Activated CD4-positive, CD25-positive, alpha-beta regulatory T cell (primary cell): ENCODE measurements at regions not wholly inside any gene's neighbourhood (a gene's known extent, or its start where the extent isn't known, plus 50 kb on each side); places are given as distances from the start of the nearest gene placed in this dataset.

ENCODE experiments used
- DNase-seq, 4 experiments: peaks; one replicate each; lab custom pipeline; 2025; lab: John Stamatoyannopoulos, UW

GRCh38 chr19:31706691-31707620 lies 357.7 kb upstream of the TSHZ3 start:
- no peak for DNase-seq

GRCh38 chr19:31708520-31708919 lies 359.3 kb upstream of the TSHZ3 start:
- no peak for DNase-seq

- DNase-seq: no peak
Measured at GRCh38 chr19:31709476-31709875, 360.2 kb upstream of the TSHZ3 start.

GRCh38 chr19:31715249-31715945 lies 366.2 kb upstream of the TSHZ3 start:
- no peak for DNase-seq

GRCh38 chr19:31716826-31717225 lies 367.6 kb upstream of the TSHZ3 start:
- no peak for DNase-seq

- DNase-seq: no peak
Measured at GRCh38 chr19:31717269-31717923, 368.2 kb upstream of the TSHZ3 start.

DNA sequence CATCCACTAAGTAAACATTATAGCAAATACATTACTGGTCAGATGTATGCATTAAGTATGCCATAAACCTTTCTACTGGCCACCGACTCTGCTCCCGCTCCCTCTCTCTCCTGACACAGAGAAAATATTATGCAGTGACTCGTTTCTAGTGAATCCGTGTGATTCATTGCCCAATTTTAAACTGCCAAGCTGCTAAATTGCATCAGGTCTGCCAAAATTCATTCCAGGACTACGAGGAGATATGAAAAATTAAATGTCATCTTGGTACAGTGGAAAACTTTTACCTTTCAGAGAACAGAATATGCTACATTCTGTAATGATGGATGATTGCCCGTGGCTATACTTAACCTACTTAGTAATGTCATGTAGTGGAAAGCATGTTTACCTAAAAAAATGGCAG lies 368.8 kb upstream of the TSHZ3 start:
- no peak for DNase-seq

DNA sequence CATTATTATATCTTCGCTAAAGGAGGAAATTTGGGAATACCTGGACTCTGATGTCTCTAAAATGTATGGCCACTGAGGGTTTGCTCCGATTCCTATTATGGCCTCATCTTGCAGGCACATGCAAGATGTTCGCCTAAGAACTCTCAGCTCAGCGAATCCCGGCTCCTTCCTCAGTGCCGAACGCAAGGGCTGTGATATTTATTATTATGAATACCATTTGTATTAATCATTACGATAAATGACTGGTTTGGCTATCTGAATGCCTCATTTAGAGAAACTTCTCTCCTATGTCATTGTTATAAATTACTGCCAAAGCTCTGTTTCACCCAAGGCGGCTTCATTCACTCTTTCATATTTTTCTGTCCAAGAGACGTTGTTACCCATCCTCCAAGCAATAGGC lies 369.7 kb upstream of the TSHZ3 start:
- no peak for DNase-seq

GRCh38 chr19:31723101-31723500 lies 373.9 kb upstream of the TSHZ3 start:
- no peak for DNase-seq

GRCh38 chr19:31725051-31725450 lies 375.8 kb upstream of the TSHZ3 start:
- DNase-seq: no peak

DNA sequence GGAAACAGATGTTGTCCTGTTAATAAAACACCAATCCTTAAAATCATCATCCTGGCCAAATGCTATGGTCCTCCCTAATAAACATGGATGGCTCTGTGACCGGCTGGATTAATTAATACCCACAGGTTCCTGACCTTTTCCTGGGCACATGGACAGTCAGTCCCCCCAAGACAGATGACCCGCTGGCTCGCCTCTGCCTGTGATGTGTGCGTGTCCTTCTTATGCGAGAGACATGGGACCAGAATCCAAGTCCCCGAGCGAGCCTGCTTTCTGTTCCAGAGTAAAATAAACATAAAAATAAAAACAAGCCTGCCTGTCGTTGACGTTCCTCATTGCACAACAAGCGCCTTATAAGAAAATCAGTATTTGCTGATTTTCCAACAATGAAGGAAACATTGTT lies 378.3 kb upstream of the TSHZ3 start:
- DNase-seq: no peak

- no peak for DNase-seq
Measured at GRCh38 chr19:31730270-31730669, 381.0 kb upstream of the TSHZ3 start.

GRCh38 chr19:31733591-31733990 lies 384.4 kb upstream of the TSHZ3 start:
- DNase-seq: no peak

- DNase-seq: no peak
Measured at GRCh38 chr19:31742249-31742648, 393.0 kb upstream of the TSHZ3 start.

GRCh38 chr19:31745731-31746130 lies 396.5 kb upstream of the TSHZ3 start:
- no peak for DNase-seq

GRCh38 chr19:31749231-31749630 lies 400.0 kb upstream of the TSHZ3 start:
- DNase-seq: no peak

DNA sequence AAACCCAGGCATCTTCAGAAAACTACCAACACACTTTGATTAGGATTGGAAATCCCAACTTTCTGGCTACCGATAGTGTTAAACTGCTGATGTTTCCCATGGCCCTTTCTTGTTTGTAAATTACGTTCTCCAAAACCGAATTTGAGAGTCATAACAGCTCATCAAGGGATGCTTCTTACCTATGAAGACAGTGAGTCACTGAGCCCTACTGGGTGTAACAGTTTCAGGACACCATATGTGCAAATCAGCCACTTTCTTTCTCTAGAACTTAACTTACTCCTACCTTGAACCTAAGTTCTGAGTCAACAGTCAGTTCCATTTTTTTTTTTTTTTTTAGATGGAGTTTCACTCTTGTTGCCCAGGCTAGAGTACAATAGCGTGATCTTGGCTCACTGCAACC lies 410.1 kb upstream of the TSHZ3 start:
- no peak for DNase-seq

GRCh38 chr19:31761281-31761913 lies 412.2 kb upstream of the TSHZ3 start:
- DNase-seq: no peak

- DNase-seq: no peak
Measured at GRCh38 chr19:31770223-31770622, 421.0 kb upstream of the TSHZ3 start.

DNA sequence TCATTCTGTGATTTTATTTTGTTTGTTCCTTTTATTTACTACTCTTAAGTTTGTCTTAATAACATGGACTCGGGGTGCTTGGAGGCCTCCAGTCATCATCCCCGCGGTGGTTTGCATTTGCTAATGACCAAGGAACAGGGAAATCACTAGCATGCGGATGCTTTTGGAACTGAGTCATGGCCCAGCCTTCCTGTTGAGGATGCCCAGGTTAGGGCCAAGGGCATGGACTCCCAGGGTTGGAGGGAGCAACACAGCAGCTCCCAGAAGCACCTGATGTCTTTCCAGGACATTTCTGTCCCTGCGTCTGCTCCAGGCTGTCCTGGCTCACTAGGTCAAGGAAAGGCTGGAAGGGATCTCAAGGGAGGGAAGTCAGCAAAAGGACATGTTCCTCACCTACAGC lies 423.7 kb upstream of the TSHZ3 start:
- no peak for DNase-seq

DNA sequence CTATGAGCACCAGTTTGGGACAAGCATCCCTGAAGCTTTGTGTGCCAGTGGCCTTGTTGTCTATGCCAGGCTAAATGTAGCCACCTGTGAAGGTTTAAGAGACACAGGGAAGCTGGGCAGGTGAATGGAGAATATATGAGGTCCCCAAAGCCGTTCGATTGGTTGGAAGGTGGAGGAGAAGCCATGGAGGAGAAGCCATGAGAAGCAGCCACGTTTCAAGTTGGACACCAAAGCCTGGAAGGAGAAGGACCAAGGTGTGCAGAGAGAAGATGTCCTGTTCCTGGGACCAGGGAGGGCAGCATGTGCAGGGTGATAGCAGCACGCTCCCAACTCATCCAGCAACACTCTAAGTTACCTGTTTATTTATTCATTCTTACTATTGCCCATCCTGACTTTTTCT lies 432.3 kb upstream of the TSHZ3 start:
- DNase-seq: no peak

DNA sequence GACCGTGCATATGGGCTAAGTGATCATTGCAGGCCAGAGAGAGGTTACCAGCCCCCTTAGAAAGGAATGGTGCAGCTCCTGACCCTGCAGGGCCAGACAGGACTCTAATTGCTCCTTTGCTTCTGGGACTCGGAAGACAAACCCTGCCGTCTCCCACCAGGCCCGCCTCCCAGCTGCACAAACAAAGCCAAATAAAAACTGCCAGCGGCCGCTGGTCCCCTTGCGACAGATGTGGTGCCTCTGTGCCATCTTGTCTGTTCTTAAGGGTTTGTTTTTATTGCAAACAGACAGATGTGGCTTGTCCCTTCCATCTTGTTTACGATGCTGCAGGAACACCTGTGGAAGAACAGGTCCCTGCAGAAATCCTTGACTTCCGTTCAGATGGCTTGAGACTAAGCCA lies 434.4 kb upstream of the TSHZ3 start:
- no peak for DNase-seq
